NCI-H2107 treated with DMSO at 0.1 percent for 48 hours (cell line): ENCODE measurements at regions not wholly inside any gene's neighbourhood (a gene's known extent, or its start where the extent isn't known, plus 50 kb on each side); places are given as distances from the start of the nearest gene placed in this dataset.

ENCODE experiments used
- DNase-seq: peaks from one replicate; lab custom pipeline; 2025; ENCODE audit not compliant: unreplicated experiment; lab: John Stamatoyannopoulos, UW

- DNase-seq, result no peak
These were observed 65.7 kb downstream of the TMEM18 start for GRCh38 chr2:611519-611918.

- no peak for DNase-seq
These were observed 66.7 kb downstream of the TMEM18 start for GRCh38 chr2:610491-610890.

GRCh38 chr2:609881-610280 lies 67.3 kb downstream of the TMEM18 start:
- no peak for DNase-seq

GRCh38 chr2:609449-609848 lies 67.8 kb downstream of the TMEM18 start:
- DNase-seq, result no peak

GRCh38 chr2:608711-609110 lies 68.5 kb downstream of the TMEM18 start:
- DNase-seq, result no peak

GRCh38 chr2:608297-608696 lies 68.9 kb downstream of the TMEM18 start:
- DNase-seq, result no peak

- no peak for DNase-seq
These were observed 69.5 kb downstream of the TMEM18 start for GRCh38 chr2:607709-608108.

GRCh38 chr2:607172-607571 lies 70.0 kb downstream of the TMEM18 start:
- no peak for DNase-seq

GRCh38 chr2:605674-606608 lies 71.3 kb downstream of the TMEM18 start:
- DNase-seq, result no peak

GRCh38 chr2:604854-605524 lies 72.2 kb downstream of the TMEM18 start:
- DNase-seq, result no peak

- DNase-seq, result no peak
These were observed 72.8 kb downstream of the TMEM18 start for GRCh38 chr2:604385-604784.

GRCh38 chr2:603869-604268 lies 73.3 kb downstream of the TMEM18 start:
- no peak for DNase-seq

GRCh38 chr2:603427-603826 lies 73.8 kb downstream of the TMEM18 start:
- DNase-seq, result no peak

GRCh38 chr2:602571-603359 lies 74.4 kb downstream of the TMEM18 start:
- no peak for DNase-seq

GRCh38 chr2:601806-602455 lies 75.3 kb downstream of the TMEM18 start:
- DNase-seq, result no peak

GRCh38 chr2:601387-601698 lies 75.9 kb downstream of the TMEM18 start:
- no peak for DNase-seq

GRCh38 chr2:600542-601386 lies 76.4 kb downstream of the TMEM18 start:
- DNase-seq, result no peak

- no peak for DNase-seq
These were observed 77.6 kb downstream of the TMEM18 start for GRCh38 chr2:599601-600000.

- DNase-seq, result no peak
These were observed 79.0 kb downstream of the TMEM18 start for GRCh38 chr2:598058-598802.
